ENCODE measurements at regions not wholly inside any gene's neighbourhood (a gene's known extent, or its start where the extent isn't known, plus 50 kb on each side); places are given as distances from the start of the nearest gene placed in this dataset.

- Histone ChIP-seq H3K9me3 (ENCODE audit: insufficient read depth, low read length) (no peaks in the 10 kb centered on the region), H3K36me3 (replicated peaks; ENCODE audit: low read depth, low read length) (no peaks in the 10 kb centered on the region), H4K20me1 (ENCODE audit: insufficient read depth, low read length) (no peaks in the 10 kb centered on the region), H3K9ac (ENCODE audit: low read length) (no peak overlapping the region), H3K27ac (ENCODE audit: low read length) (no peak overlapping the region), H3K79me2 (ENCODE audit: low read length) (no peaks in the 10 kb centered on the region), H3K4me3 (ENCODE audit: low read length) (no peak overlapping the region), H3K4me2 (ENCODE audit: low read length) (no peak overlapping the region), H3K27me3 (ENCODE audit: low read depth, low read length) (peaks cover 18% of the 10 kb centered on the region; the same call in 1 of the 2 replicates), H3K4me1 (ENCODE audit: low read length) (no peaks in the 10 kb centered on the region), H2AFZ (ENCODE audit: low read depth, low read length) (no peak overlapping the region)
- TF ChIP-seq EZH2phosphoT487 (IDR thresholded peaks at IDR 0.05; ENCODE audit: low read depth) (no peak), CTCF (IDR thresholded peaks at IDR 0.05; ENCODE audit: low read depth, low read length) (no peak)
These were observed 124.7 kb upstream of the SSTR4 start for GRCh38 chr20:22910287-22910852.

- Histone ChIP-seq H3K27me3 (ENCODE audit: low read depth, low read length) (peaks cover 12% of the 10 kb centered on the region; the same call in 1 of the 2 replicates), H2AFZ (ENCODE audit: low read depth, low read length) (no peak overlapping the region), H3K27ac (ENCODE audit: low read length) (no peak overlapping the region), H3K4me3 (ENCODE audit: low read length) (no peak overlapping the region), H3K4me2 (ENCODE audit: low read length) (no peak overlapping the region), H3K4me1 (ENCODE audit: low read length) (no peaks in the 10 kb centered on the region), H3K9me3 (ENCODE audit: insufficient read depth, low read length) (no peaks in the 10 kb centered on the region), H3K9ac (ENCODE audit: low read length) (no peak overlapping the region), H3K36me3 (replicated peaks; ENCODE audit: low read depth, low read length) (no peaks in the 10 kb centered on the region), H3K79me2 (ENCODE audit: low read length) (no peaks in the 10 kb centered on the region), H4K20me1 (ENCODE audit: insufficient read depth, low read length) (no peaks in the 10 kb centered on the region)
- no peak for TF ChIP-seq EZH2phosphoT487 (IDR thresholded peaks at IDR 0.05; ENCODE audit: low read depth)
- no peak for TF ChIP-seq CTCF (IDR thresholded peaks at IDR 0.05; ENCODE audit: low read depth, low read length)
These were observed 120.8 kb upstream of the SSTR4 start for GRCh38 chr20:22914291-22914690.

- Histone ChIP-seq H3K9ac (ENCODE audit: low read length) (no peak overlapping the region), H3K79me2 (ENCODE audit: low read length) (no peaks in the 10 kb centered on the region), H3K27ac (ENCODE audit: low read length) (no peak overlapping the region), H3K4me1 (ENCODE audit: low read length) (no peaks in the 10 kb centered on the region), H3K4me2 (ENCODE audit: low read length) (no peak overlapping the region), H4K20me1 (ENCODE audit: insufficient read depth, low read length) (no peaks in the 10 kb centered on the region), H3K9me3 (ENCODE audit: insufficient read depth, low read length) (no peaks in the 10 kb centered on the region), H3K36me3 (replicated peaks; ENCODE audit: low read depth, low read length) (no peaks in the 10 kb centered on the region), H3K4me3 (ENCODE audit: low read length) (no peak overlapping the region), H2AFZ (ENCODE audit: low read depth, low read length) (no peak overlapping the region), H3K27me3 (ENCODE audit: low read depth, low read length) (peaks cover under 1% of the 10 kb centered on the region; the same call in 1 of the 2 replicates)
- TF ChIP-seq EZH2phosphoT487 (IDR thresholded peaks at IDR 0.05; ENCODE audit: low read depth) (no peak), CTCF (IDR thresholded peaks at IDR 0.05; ENCODE audit: low read depth, low read length) (no peak)
These were observed 119.6 kb upstream of the SSTR4 start for GRCh38 chr20:22915512-22915911.

- Histone ChIP-seq H3K27me3 (ENCODE audit: low read depth, low read length) (no peaks in the 10 kb centered on the region; the same call in 1 of the 2 replicates), H3K9me3 (ENCODE audit: insufficient read depth, low read length) (no peaks in the 10 kb centered on the region)
These were observed 118.9 kb upstream of the SSTR4 start for GRCh38 chr20:22916021-22916842.

More at GRCh38 chr20:22916021-22916842, 118.9 kb upstream of the SSTR4 start:
- Histone ChIP-seq H3K27ac (ENCODE audit: low read length) (no peak overlapping the region), H2AFZ (ENCODE audit: low read depth, low read length) (no peak overlapping the region), H3K9ac (ENCODE audit: low read length) (no peak overlapping the region), H3K4me3 (ENCODE audit: low read length) (no peak overlapping the region), H3K36me3 (replicated peaks; ENCODE audit: low read depth, low read length) (no peaks in the 10 kb centered on the region), H3K79me2 (ENCODE audit: low read length) (no peaks in the 10 kb centered on the region), H3K4me2 (ENCODE audit: low read length) (no peak overlapping the region), H4K20me1 (ENCODE audit: insufficient read depth, low read length) (no peaks in the 10 kb centered on the region), H3K4me1 (ENCODE audit: low read length) (no peaks in the 10 kb centered on the region)
- TF ChIP-seq CTCF (IDR thresholded peaks at IDR 0.05; ENCODE audit: low read depth, low read length) = no peak
- no peak for TF ChIP-seq EZH2phosphoT487 (IDR thresholded peaks at IDR 0.05; ENCODE audit: low read depth)

All from OCI-LY3 (cell line).